NCI-H1930 (cell line): ENCODE measurements at regions not wholly inside any gene's neighbourhood (a gene's known extent, or its start where the extent isn't known, plus 50 kb on each side); places are given as distances from the start of the nearest gene placed in this dataset.
A peak's percentile ranks its signal among the peaks of the same experiment; 100 is the strongest.

Experiments
- DNase-seq, 2 experiments: peaks; one replicate each; lab custom pipeline; 2025; lab: John Stamatoyannopoulos, UW

- DNase-seq: no peak
These were observed 109.0 kb downstream of the TFAP2A start for GRCh38 chr6:10305790-10306415.

- DNase-seq: peak in 1 of 2 experiments; percentile 66
These were observed 111.0 kb downstream of the TFAP2A start for GRCh38 chr6:10303608-10304506.

GRCh38 chr6:10302566-10303235 is 112.2 kb downstream of the TFAP2A start:
- DNase-seq: no peak

- DNase-seq: no peak
These were observed 114.8 kb downstream of the TFAP2A start for GRCh38 chr6:10300071-10300470.

- no peak for DNase-seq
These were observed 117.0 kb downstream of the TFAP2A start for GRCh38 chr6:10297832-10298231.

GRCh38 chr6:10278746-10279145 is 136.1 kb downstream of the TFAP2A start:
- no peak for DNase-seq

GRCh38 chr6:10276660-10277287 is 138.1 kb downstream of the TFAP2A start:
- no peak for DNase-seq

- DNase-seq: no peak
These were observed 138.8 kb downstream of the TFAP2A start for GRCh38 chr6:10276106-10276505.

- DNase-seq: no peak
These were observed 142.3 kb downstream of the TFAP2A start for GRCh38 chr6:10272591-10272990.

- DNase-seq: no peak
These were observed 142.9 kb downstream of the TFAP2A start for GRCh38 chr6:10271982-10272381.

GRCh38 chr6:10269814-10270472 is 144.9 kb downstream of the TFAP2A start:
- DNase-seq: no peak

GRCh38 chr6:10268611-10269310 is 146.1 kb downstream of the TFAP2A start:
- DNase-seq: no peak

GRCh38 chr6:10268111-10268510 is 146.8 kb downstream of the TFAP2A start:
- DNase-seq: no peak

- no peak for DNase-seq
These were observed 148.4 kb downstream of the TFAP2A start for GRCh38 chr6:10266462-10266861.

- DNase-seq: no peak
These were observed 148.8 kb downstream of the TFAP2A start for GRCh38 chr6:10266061-10266460.

GRCh38 chr6:10262505-10262904 is 152.4 kb downstream of the TFAP2A start:
- no peak for DNase-seq

- DNase-seq: no peak
These were observed 155.2 kb downstream of the TFAP2A start for GRCh38 chr6:10259671-10260070.

GRCh38 chr6:10258341-10258740 is 156.5 kb downstream of the TFAP2A start:
- DNase-seq: no peak

GRCh38 chr6:10256113-10256690 is 158.7 kb downstream of the TFAP2A start:
- no peak for DNase-seq

- DNase-seq: no peak
These were observed 164.1 kb downstream of the TFAP2A start for GRCh38 chr6:10250655-10251220.
